ENCODE measurements at regions not wholly inside any gene's neighbourhood (a gene's known extent, or its start where the extent isn't known, plus 50 kb on each side); places are given as distances from the start of the nearest gene placed in this dataset.

- TF ChIP-seq, protein P1, sequence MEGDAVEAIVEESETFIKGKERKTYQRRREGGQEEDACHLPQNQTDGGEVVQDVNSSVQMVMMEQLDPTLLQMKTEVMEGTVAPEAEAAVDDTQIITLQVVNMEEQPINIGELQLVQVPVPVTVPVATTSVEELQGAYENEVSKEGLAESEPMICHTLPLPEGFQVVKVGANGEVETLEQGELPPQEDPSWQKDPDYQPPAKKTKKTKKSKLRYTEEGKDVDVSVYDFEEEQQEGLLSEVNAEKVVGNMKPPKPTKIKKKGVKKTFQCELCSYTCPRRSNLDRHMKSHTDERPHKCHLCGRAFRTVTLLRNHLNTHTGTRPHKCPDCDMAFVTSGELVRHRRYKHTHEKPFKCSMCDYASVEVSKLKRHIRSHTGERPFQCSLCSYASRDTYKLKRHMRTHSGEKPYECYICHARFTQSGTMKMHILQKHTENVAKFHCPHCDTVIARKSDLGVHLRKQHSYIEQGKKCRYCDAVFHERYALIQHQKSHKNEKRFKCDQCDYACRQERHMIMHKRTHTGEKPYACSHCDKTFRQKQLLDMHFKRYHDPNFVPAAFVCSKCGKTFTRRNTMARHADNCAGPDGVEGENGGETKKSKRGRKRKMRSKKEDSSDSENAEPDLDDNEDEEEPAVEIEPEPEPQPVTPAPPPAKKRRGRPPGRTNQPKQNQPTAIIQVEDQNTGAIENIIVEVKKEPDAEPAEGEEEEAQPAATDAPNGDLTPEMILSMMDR (IDR thresholded peaks at IDR 0.05), result no peak
- no peak for TF ChIP-seq POLR2A (IDR thresholded peaks at IDR 0.05)
These were observed 177.9 kb downstream of the ZNF248 start for GRCh38 chr10:37679465-37679864.

Measured in Peyer's patch (tissue), 4 donors.